ENCODE measurements at regions not wholly inside any gene's neighbourhood (a gene's known extent, or its start where the extent isn't known, plus 50 kb on each side); places are given as distances from the start of the nearest gene placed in this dataset.

DNA sequence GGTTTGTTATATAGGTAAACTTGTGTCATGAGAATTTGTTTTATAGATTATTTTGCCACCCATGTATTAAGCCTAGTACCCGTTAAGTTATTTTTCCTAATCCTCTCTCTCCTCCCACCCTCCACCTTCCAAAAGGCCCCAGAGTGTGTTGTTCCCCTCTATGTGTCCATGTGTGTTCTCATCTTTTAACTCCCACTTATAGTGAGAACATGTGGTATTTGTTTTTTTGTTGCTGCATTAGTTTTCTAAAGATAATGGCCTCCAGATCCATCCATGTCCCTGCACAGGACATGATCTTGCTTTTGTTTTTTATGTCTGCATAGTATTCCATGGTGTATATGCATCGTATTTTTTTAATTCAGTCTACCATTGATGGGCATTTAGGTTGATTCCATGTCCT lies 1075.6 kb upstream of the CNTNAP5 start:
- DNase-seq = no peak

DNA sequence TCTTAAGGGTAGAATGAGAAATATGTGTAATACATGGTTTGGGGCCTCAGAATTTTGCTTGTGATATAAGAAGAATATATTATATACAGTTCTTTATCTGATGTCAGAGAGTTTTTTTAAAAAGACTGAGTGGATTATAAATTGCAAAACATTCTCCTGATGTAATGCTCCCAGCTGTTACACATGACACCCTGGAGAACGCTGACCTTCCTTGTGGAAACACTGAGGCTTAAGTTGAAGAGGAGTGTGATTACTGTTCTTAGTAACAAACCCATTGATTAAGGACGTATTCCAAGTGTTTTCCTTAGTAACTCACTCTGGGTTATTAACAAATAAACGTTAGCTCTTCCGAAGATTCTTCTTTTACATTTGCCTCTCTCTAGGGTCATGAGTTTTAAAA lies 1069.3 kb upstream of the CNTNAP5 start:
- DNase-seq = peak; percentile 53

- peak; percentile 23 for DNase-seq
Measured at GRCh38 chr2:122960759-122961641, 1064.1 kb upstream of the CNTNAP5 start.

- DNase-seq = no peak
Measured at GRCh38 chr2:122966461-122966860, 1058.6 kb upstream of the CNTNAP5 start.

- DNase-seq = no peak
Measured at GRCh38 chr2:122977580-122977979, 1047.5 kb upstream of the CNTNAP5 start.

DNA sequence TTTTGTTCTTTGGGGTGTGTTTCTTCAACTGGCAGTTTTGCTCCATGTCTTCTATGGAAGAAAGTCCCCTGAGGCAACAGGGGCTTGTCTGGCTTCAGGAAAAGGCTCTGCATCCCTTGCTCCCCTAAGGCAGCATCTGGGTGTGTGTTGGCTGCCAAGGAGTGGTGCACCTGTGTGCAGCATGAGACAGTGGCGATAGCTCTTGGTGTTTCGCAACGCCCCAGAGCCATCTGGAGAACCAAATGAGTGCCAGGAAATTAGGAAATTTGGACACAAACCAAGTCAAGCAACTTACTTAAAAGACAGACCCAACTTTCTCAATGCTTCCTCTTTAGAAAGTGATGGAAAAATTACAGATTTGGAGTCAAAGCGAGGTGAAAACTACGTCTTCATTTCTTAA lies 1044.4 kb upstream of the CNTNAP5 start:
- peak; percentile 79 for DNase-seq

- no peak for DNase-seq
Measured at GRCh38 chr2:122982936-122983335, 1042.2 kb upstream of the CNTNAP5 start.

DNA sequence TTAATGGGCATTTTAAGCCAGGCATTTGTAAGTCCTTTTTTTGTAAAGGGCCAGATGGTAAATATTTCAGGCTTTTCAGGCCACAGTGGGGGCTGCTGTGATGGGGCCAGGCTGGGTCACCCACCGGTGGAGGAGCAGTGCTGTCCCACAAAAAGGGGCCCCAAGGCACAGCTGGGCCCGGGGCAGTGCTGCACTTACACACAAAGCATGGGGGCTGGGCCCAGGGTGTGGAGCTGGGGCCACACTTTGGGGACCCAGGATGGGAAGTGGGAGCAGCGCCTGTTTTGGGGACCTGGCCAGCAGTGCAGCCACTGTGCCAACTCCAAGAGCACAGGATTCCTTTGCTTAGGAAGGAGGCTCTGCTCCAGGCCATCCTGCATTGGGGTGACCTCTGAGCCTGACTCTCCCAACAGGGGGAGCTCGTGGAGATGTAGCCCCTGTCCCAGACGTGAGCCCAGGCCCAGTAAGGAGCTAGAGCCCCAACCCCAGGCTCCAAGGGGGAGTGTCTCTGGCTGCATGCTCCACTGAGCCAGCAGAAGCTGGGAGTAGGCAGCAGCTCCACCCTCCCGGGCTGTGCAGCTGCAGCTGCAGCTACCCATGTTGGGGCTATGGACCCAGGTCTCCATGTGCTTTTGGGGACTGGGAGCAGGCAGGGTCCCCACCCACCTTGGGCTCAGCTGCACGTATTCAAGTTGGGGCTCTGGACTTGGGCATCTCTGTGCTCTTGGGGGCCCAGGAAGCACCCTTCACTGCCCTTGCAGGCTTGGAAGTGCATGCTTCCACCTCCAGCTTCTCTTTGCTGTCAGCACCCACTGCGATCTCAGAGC lies 1036.5 kb upstream of the CNTNAP5 start:
- DNase-seq = no peak

GRCh38 chr2:122993592-122993991 lies 1031.5 kb upstream of the CNTNAP5 start:
- no peak for DNase-seq

GRCh38 chr2:122999258-122999657 lies 1025.8 kb upstream of the CNTNAP5 start:
- DNase-seq = no peak

DNA sequence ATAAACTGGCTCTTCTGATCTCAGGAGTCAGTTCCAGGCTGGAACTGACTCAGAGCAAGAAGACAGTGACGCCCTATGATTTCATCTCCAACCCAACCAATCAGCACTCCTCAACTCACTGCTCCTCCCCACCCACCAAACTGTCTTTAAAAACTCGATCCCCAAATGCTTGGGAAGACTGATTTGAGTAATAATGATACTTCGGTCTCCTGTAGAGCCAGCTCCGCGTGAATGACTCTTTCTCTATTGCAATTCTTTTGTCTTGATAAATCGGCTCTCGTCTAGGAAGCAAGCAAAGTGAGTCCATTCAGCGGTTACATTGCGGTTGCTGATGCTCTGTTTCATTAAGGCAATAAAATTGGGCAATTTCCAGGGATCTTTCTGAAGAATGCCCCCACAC lies 1025.3 kb upstream of the CNTNAP5 start:
- no peak for DNase-seq

GRCh38 chr2:123002660-123003248 lies 1022.3 kb upstream of the CNTNAP5 start:
- DNase-seq = no peak

GRCh38 chr2:123015186-123015585 lies 1009.9 kb upstream of the CNTNAP5 start:
- no peak for DNase-seq

DNA sequence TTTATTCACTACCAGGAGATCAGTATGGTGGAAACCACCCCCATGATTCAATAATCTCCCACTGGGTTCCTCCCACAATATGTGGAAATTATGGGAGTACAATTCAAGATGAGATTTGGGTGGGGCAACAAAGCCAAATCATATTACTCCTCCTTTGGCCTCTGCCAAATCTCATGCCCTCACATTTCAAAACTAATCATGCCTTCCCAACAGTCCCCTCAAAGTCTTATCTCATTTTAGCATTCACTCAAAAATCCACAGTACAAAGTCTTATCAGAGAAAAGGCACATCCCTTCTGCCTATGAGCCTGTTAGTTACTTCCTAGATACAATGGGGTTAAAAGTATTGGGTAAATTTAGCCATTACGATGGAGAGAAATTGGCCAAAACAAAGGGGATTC lies 989.5 kb upstream of the CNTNAP5 start:
- DNase-seq = no peak

DNA sequence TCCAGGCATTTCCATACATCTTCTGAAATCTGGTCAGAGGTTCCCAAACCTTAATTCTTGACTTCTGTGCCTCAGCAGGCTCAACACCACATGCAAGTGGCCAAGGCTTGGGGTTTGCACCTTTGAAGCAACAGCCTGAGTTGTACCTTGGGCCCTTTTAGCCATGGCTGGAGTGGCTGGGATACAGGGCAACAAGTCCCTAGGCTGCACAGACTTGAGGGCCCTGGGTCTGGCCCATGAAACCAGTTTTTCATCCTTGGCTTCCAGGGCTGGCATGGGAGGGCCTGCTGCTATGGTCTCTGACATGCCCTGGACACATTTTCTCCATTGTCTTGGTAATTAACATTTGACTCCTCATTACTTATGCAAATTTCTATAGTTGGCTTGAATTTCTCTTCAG lies 988.8 kb upstream of the CNTNAP5 start:
- no peak for DNase-seq

GRCh38 chr2:123040506-123040905 lies 984.6 kb upstream of the CNTNAP5 start:
- no peak for DNase-seq

DNA sequence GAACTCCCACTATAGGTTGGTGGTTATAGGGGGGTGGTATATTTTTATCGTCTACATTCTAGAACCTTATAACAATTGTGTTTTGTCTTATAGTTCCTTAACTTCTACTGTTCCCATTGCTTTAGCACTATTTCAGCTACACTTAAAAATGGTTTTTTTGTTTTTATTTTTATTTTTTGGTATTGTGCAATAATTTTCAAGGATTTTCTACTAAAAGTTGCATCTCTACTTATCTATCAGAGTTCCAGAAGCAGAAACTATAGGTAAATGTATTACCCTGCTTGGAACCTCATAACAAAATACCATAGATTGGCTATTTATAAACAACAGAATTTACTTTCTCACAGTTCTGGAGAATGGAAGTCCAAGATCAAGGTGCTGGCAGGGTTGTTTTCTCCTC lies 981.6 kb upstream of the CNTNAP5 start:
- no peak for DNase-seq

DNA sequence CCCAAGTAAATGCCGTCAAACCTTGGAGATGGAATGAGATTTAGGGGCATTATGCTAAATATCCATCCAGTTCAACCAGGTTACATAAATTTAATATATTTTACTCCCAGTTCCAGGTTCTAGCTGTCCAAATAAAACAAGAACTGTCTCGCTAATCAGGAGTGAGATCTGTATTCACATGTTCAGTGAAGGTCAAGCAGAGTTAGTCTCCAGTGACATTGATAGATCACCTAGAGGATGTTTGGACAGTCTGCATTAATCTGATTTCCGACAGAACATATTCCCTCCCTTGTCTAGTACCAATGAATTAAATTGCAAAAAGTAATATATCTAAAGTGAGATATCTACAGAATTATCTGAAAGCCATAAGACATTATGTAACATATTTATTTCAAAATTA lies 979.4 kb upstream of the CNTNAP5 start:
- no peak for DNase-seq

- no peak for DNase-seq
Measured at GRCh38 chr2:123047186-123047585, 977.9 kb upstream of the CNTNAP5 start.

DNA sequence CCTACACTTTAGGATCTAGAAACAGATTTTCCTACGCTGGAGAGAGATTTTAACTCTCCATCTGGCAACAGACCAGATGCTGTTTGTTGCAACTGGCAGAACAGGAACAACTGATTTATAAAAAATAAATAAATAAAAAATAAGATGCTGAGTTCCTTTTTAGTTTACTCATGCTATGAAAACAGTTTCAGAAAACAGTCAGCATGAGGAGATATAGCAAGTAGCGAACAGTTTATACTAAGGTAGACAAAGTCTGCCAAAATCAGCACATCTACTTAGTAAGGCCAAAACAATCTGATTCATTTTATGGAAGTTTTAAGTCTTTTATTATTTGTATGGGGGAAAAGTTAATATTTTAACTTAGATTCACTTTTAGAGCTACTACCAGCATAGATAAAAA lies 974.0 kb upstream of the CNTNAP5 start:
- DNase-seq = no peak

GRCh38 chr2:123061534-123061933 lies 963.6 kb upstream of the CNTNAP5 start:
- no peak for DNase-seq

DNA sequence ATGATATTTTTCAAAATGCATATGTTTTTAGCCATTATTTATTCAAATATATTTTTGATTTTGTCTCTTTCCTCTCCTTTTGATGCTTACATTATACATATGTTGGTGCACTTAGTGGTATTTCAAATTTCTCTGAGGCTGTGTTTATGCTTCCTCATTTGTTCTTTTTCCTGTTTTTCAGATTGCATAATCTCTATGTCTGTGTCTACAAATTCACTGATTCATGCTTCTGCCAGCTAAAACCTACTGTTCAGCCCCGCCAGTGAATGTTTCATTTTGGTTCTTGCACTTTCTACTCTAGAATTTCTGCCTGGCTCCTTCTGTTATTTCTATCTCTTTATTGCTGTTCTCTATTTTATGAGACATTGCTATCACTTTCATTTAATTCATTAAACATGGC lies 951.7 kb upstream of the CNTNAP5 start:
- no peak for DNase-seq

- peak; percentile 16 for DNase-seq
Measured at GRCh38 chr2:123073956-123074355, 951.1 kb upstream of the CNTNAP5 start.

GRCh38 chr2:123077101-123077500 lies 948.0 kb upstream of the CNTNAP5 start:
- DNase-seq = no peak

Measured in femur (tissue), 1 donor.